GM12892 (cell line): ENCODE measurements at regions not wholly inside any gene's neighbourhood (a gene's known extent, or its start where the extent isn't known, plus 50 kb on each side); places are given as distances from the start of the nearest gene placed in this dataset.

Experiments used
- POLR2A ChIP-seq: IDR thresholded peaks from 2 replicates; pipeline ENCODE4 v1.6.1; 2011; ENCODE audit warnings: low read depth, low read length, control low read depth
- POLR2AphosphoS5 ChIP-seq: IDR thresholded peaks from 2 replicates; pipeline ENCODE4 v1.6.1; 2011; ENCODE audit warnings: low read depth, low read length, control low read depth
- TAF1 ChIP-seq: IDR thresholded peaks from 2 replicates; pipeline ENCODE4 v1.6.1; 2011; ENCODE audit warnings: low read depth, mild to moderate bottlenecking, control low read depth, low read length, borderline replicate concordance

- no peak for TF ChIP-seq POLR2A
- TF ChIP-seq POLR2AphosphoS5 = no peak
- no peak for TF ChIP-seq TAF1
Observed at GRCh38 chr5:72711351-72711750, 105.1 kb upstream of the TNPO1 start.
